CD14-positive monocyte (primary cell): ENCODE measurements at regions not wholly inside any gene's neighbourhood (a gene's known extent, or its start where the extent isn't known, plus 50 kb on each side); places are given as distances from the start of the nearest gene placed in this dataset.

Source experiments
- DNase-seq, 3 donors: peaks; one replicate each; pipeline ENCODE4 v3.0.0-alpha.2; 2011 to 2022
- H2AFZ ChIP-seq: 2 replicates; pipeline ENCODE4 v1.6.0; 2012; ENCODE audit warnings: mild to moderate bottlenecking, low read depth, low read length, inconsistent platforms; ENCODE audit not compliant: insufficient read depth, poor library complexity, severe bottlenecking
- H3K27ac ChIP-seq, 2 donors: 1 replicate in 1 of 2; 2 replicates in 1 of 2; pipeline ENCODE4 v1.5.1; 2012 to 2013; ENCODE audit warnings: low read length in 2 of 2, control low read depth in 1 of 2, inconsistent platforms in 1 of 2, low read depth in 1 of 2, mild to moderate bottlenecking in 1 of 2
- H3K27me3 ChIP-seq, 2 donors: one replicate each; pipeline versions ENCODE4 v1.6.0 to v1.6.1; 2011 to 2013; ENCODE audit warnings: low read length in 2 of 2; ENCODE audit not compliant: control insufficient read depth in 2 of 2, insufficient read depth in 2 of 2
- H3K36me3 ChIP-seq, 2 donors: replicated peaks in 1 of 2; 1 replicate in 1 of 2; 2 replicates in 1 of 2; pipeline versions ENCODE4 v1.5.1 to v1.6.1; 2012 to 2013; ENCODE audit warnings: low read length in 2 of 2, control low read depth in 1 of 2, inconsistent platforms in 1 of 2, mild to moderate bottlenecking in 1 of 2; ENCODE audit not compliant: insufficient read depth in 2 of 2, control insufficient read depth in 1 of 2
- H3K4me1 ChIP-seq, 2 donors: 1 replicate in 1 of 2; 2 replicates in 1 of 2; pipeline versions ENCODE4 v1.5.1 to v1.6.1; 2012 to 2013; ENCODE audit warnings: low read length in 2 of 2, control low read depth in 1 of 2, inconsistent platforms in 1 of 2, mild to moderate bottlenecking in 1 of 2, moderate library complexity in 1 of 2; ENCODE audit not compliant: insufficient read depth in 2 of 2, control insufficient read depth in 1 of 2
- H3K4me2 ChIP-seq: replicated peaks from 2 replicates; pipeline ENCODE3; 2012; ENCODE audit warnings: low read length, moderate library complexity, mild to moderate bottlenecking; ENCODE audit not compliant: poor library complexity, severe bottlenecking; ENCODE audit errors: extremely low read depth
- H3K4me3 ChIP-seq, 3 experiments: fragments of 200-600 bp in 1 of 3; sonication (generic) in 1 of 3; replicated peaks in 1 of 3; 1 replicate in 2 of 3; 2 replicates in 1 of 3; pipeline ENCODE4 v1.5.1; 2011 to 2013; ENCODE audit warnings: low read length in 3 of 3, mild to moderate bottlenecking in 3 of 3, control low read depth in 2 of 3, low read depth in 2 of 3, inconsistent platforms in 1 of 3, moderate library complexity in 1 of 3
- H3K79me2 ChIP-seq: 2 replicates; pipeline ENCODE4 v1.6.0; 2012; ENCODE audit warnings: mild to moderate bottlenecking, control low read depth, inconsistent platforms, low read length, moderate library complexity; ENCODE audit not compliant: insufficient read depth
- H3K9ac ChIP-seq: 2 replicates; pipeline ENCODE4 v1.6.0; 2017; ENCODE audit warnings: low read length, mild to moderate bottlenecking; ENCODE audit not compliant: insufficient read depth, poor library complexity, severe bottlenecking
- H3K9me3 ChIP-seq, 2 donors: replicated peaks in 1 of 2; 1 replicate in 1 of 2; 2 replicates in 1 of 2; pipeline versions ENCODE4 v1.5.1 to v1.6.1; 2012 to 2013; ENCODE audit warnings: low read length in 2 of 2, control low read depth in 1 of 2; ENCODE audit not compliant: control insufficient read depth in 1 of 2, insufficient read depth in 1 of 2
- H4K20me1 ChIP-seq: 2 replicates; pipeline ENCODE4 v1.6.0; 2012; ENCODE audit warnings: mild to moderate bottlenecking, low read length, control low read depth, moderate library complexity; ENCODE audit not compliant: insufficient read depth
- H3K27ac Mint-ChIP-seq, 7 donors: one replicate each; pipeline ENCODE4 v1.8.0; 2020; ENCODE audit warnings: mild to moderate bottlenecking in 7 of 7, mixed read lengths in 7 of 7, moderate library complexity in 6 of 7, inconsistent platforms in 2 of 7
- H3K27me3 Mint-ChIP-seq, 3 donors: one replicate each; pipeline ENCODE4 v1.8.0; 2021 to 2022; ENCODE audit warnings: low read depth in 3 of 3, mild to moderate bottlenecking in 3 of 3, mixed read lengths in 3 of 3, moderate library complexity in 3 of 3, inconsistent platforms in 1 of 3
- H3K36me3 Mint-ChIP-seq, 2 donors: one replicate each; pipeline ENCODE4 v1.8.0; 2020; ENCODE audit warnings: mixed read lengths in 2 of 2, inconsistent platforms in 1 of 2, mild to moderate bottlenecking in 1 of 2
- H3K4me1 Mint-ChIP-seq: one replicate; pipeline ENCODE4 v1.8.0; 2020; ENCODE audit warnings: mild to moderate bottlenecking, mixed read lengths
- H3K4me3 Mint-ChIP-seq, 2 donors: one replicate each; pipeline ENCODE4 v1.8.0; 2020; ENCODE audit warnings: mild to moderate bottlenecking in 2 of 2, mixed read lengths in 2 of 2, moderate library complexity in 1 of 2
- H3K9me3 Mint-ChIP-seq, 7 donors: one replicate each; pipeline ENCODE4 v1.8.0; 2020 to 2022; ENCODE audit warnings: mixed read lengths in 7 of 7, mild to moderate bottlenecking in 6 of 7, moderate library complexity in 6 of 7, inconsistent platforms in 2 of 7
- WGBS: methylation state at CpG from one replicate; pipeline ENCODE4 v1.1.5; 2013; ENCODE audit warnings: missing lambda C conversion rate; ENCODE audit not compliant: insufficient coverage; 5-methylcytosine and 5-hydroxymethylcytosine counted together
- intact Hi-C, 2 donors: fragments of 100-400 bp; cut with micrococcal nuclease; formaldehyde crosslinking; loops; one replicate each; pipeline versions ENCODE4 v1.15.0 to v1.15.1; 2023
- TF ChIP-seq, protein P1 (sequence below): fragments of 200-600 bp; IDR thresholded peaks from one replicate; pipeline ENCODE4 v1.8.0; 2022; ENCODE audit warnings: antibody characterized with exemption, mild to moderate bottlenecking

DNA sequence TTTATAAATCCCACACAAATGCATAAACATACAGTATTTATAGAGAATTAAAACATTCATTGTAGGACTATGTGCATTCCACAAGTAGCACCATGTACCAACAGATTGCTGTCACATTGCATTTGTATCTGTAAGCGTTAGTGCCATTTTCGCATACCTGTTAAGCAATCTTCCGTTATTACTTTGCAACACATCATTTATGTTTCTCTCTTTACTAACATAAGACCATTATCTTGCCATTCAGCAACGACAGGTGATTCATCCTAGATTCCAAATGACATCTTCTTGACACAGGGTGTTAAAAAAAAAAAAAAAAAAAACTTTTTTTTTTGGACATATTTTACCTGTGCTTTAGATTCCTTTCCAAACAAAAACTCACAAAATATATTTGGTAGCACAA, 511.8 kb downstream of the ELAVL2 start:
- no peak overlapping the region for H3K9ac ChIP-seq
- Mint-ChIP-seq H3K27me3 (no peaks in the 10 kb centered on the region), H3K9me3 (no peaks in the 10 kb centered on the region), H3K4me1 (no peaks in the 10 kb centered on the region), H3K36me3 (no peaks in the 10 kb centered on the region), H3K4me3 (no peak overlapping the region), H3K27ac (no peak overlapping the region)
- H3K4me3 ChIP-seq, result no peak overlapping the region
- no peaks in the 10 kb centered on the region for H4K20me1 ChIP-seq
- DNase-seq, result no peak
- H3K27me3 ChIP-seq, result no peaks in the 10 kb centered on the region
- 100% methylated on average over 2 of the region's 4 CpGs for WGBS
- no peaks in the 10 kb centered on the region for H3K36me3 ChIP-seq
- no peaks in the 10 kb centered on the region for H3K79me2 ChIP-seq
- TF ChIP-seq, protein P1, sequence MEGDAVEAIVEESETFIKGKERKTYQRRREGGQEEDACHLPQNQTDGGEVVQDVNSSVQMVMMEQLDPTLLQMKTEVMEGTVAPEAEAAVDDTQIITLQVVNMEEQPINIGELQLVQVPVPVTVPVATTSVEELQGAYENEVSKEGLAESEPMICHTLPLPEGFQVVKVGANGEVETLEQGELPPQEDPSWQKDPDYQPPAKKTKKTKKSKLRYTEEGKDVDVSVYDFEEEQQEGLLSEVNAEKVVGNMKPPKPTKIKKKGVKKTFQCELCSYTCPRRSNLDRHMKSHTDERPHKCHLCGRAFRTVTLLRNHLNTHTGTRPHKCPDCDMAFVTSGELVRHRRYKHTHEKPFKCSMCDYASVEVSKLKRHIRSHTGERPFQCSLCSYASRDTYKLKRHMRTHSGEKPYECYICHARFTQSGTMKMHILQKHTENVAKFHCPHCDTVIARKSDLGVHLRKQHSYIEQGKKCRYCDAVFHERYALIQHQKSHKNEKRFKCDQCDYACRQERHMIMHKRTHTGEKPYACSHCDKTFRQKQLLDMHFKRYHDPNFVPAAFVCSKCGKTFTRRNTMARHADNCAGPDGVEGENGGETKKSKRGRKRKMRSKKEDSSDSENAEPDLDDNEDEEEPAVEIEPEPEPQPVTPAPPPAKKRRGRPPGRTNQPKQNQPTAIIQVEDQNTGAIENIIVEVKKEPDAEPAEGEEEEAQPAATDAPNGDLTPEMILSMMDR, result no peak
- H3K4me2 ChIP-seq, result no peak overlapping the region
- H2AFZ ChIP-seq, result no peak overlapping the region
- intact Hi-C loops, result no loop called here
- peaks cover 0 to 3% of the 10 kb centered on the region in 2 donors for H3K9me3 ChIP-seq
- no peaks in the 10 kb centered on the region for H3K4me1 ChIP-seq
- no peak overlapping the region for H3K27ac ChIP-seq

DNA sequence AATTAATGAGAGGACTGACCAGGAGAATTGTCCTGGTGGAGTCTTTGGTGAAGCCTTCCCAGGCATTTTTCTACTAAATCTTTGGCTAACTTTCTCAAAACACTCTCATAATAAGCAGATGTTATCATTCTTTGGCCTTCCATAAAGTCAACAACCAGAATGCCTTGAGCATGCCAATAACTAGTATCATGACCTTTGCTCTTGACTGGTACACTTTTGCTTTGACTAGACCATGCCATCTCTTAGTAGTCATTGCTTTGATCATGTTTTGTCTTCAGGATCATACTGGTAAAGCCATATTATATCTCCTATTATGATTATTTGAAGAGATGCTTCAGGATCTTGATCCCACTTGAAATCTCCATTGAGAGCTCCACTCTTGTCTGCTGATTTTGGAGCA, 506.9 kb downstream of the ELAVL2 start:
- Histone ChIP-seq H3K27ac (no peak overlapping the region), H3K9ac (no peak overlapping the region), H3K4me2 (no peak overlapping the region), H2AFZ (no peak overlapping the region), H4K20me1 (no peaks in the 10 kb centered on the region), H3K27me3 (no peaks in the 10 kb centered on the region), H3K79me2 (no peaks in the 10 kb centered on the region), H3K9me3 (peaks cover 0 to 7% of the 10 kb centered on the region in 2 donors), H3K36me3 (no peaks in the 10 kb centered on the region), H3K4me1 (no peaks in the 10 kb centered on the region), H3K4me3 (no peak overlapping the region)
- Mint-ChIP-seq H3K9me3 (peaks cover 0 to 10% (median 0%) of the 10 kb centered on the region in 7 donors), H3K27me3 (no peaks in the 10 kb centered on the region), H3K27ac (no peak overlapping the region), H3K36me3 (no peaks in the 10 kb centered on the region), H3K4me1 (no peaks in the 10 kb centered on the region), H3K4me3 (no peak overlapping the region)
- intact Hi-C loops, result no loop called here
- TF ChIP-seq, protein P1, result no peak
- no peak for DNase-seq
